ENCODE measurements at regions not wholly inside any gene's neighbourhood (a gene's known extent, or its start where the extent isn't known, plus 50 kb on each side); places are given as distances from the start of the nearest gene placed in this dataset.

DNA sequence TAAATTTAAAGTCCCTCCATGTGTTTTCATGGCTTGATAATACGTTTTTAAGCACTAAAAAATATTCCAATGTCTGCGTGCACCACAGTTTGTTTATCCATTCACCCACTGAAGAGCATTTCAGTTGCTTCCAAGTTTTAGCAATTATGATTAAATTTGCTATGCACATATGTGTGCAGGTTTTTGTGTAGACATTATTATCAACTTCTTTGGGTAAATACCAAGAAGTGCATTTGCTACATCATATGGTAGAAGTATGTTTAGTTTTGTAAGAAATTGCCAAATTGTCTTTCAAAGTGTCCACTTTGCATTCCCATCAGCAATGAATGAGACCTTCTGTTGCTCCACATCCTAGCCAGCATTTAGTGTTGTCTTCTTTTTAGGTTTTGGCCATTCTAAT is 550.0 kb downstream of the BRINP3 start:
- TF ChIP-seq, protein P1, sequence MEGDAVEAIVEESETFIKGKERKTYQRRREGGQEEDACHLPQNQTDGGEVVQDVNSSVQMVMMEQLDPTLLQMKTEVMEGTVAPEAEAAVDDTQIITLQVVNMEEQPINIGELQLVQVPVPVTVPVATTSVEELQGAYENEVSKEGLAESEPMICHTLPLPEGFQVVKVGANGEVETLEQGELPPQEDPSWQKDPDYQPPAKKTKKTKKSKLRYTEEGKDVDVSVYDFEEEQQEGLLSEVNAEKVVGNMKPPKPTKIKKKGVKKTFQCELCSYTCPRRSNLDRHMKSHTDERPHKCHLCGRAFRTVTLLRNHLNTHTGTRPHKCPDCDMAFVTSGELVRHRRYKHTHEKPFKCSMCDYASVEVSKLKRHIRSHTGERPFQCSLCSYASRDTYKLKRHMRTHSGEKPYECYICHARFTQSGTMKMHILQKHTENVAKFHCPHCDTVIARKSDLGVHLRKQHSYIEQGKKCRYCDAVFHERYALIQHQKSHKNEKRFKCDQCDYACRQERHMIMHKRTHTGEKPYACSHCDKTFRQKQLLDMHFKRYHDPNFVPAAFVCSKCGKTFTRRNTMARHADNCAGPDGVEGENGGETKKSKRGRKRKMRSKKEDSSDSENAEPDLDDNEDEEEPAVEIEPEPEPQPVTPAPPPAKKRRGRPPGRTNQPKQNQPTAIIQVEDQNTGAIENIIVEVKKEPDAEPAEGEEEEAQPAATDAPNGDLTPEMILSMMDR (IDR thresholded peaks at IDR 0.05; ENCODE audit: low read length) = no peak
- TF ChIP-seq EZH2 (optimal IDR thresholded peaks at IDR 0.05; ENCODE audit: low read depth, low read length) = no peak
- no peak for TF ChIP-seq EZH2phosphoT487 (IDR thresholded peaks at IDR 0.05; ENCODE audit: low read length)

Measured in MM.1S (cell line).